HG02610 (cell line): ENCODE measurements at regions not wholly inside any gene's neighbourhood (a gene's known extent, or its start where the extent isn't known, plus 50 kb on each side); places are given as distances from the start of the nearest gene placed in this dataset.

Experiments
- ATAC-seq: cut with Tn5 transposase; IDR thresholded peaks from one replicate; pipeline ENCODE4 v1.9.1; 2021; ENCODE audit warnings: mild to moderate bottlenecking, moderate library complexity; ENCODE audit not compliant: unreplicated experiment

- ATAC-seq = peak; percentile 37
Measured at GRCh38 chr6:157755746-157756411, 67.2 kb upstream of the SNX9 start.

GRCh38 chr6:157756708-157757429, 66.2 kb upstream of the SNX9 start:
- ATAC-seq = no peak

GRCh38 chr6:157757430-157758403, 65.3 kb upstream of the SNX9 start:
- no peak for ATAC-seq

GRCh38 chr6:157758516-157759023, 64.5 kb upstream of the SNX9 start:
- no peak for ATAC-seq

- ATAC-seq = no peak
Measured at GRCh38 chr6:157759028-157759427, 64.0 kb upstream of the SNX9 start.

GRCh38 chr6:157760137-157760536, 62.9 kb upstream of the SNX9 start:
- no peak for ATAC-seq

- peak; percentile 11 for ATAC-seq
Measured at GRCh38 chr6:157760589-157761330, 62.3 kb upstream of the SNX9 start.

GRCh38 chr6:157761331-157761921, 61.6 kb upstream of the SNX9 start:
- ATAC-seq = peak; percentile 53

GRCh38 chr6:157761926-157762325, 61.1 kb upstream of the SNX9 start:
- ATAC-seq = no peak

- ATAC-seq = no peak
Measured at GRCh38 chr6:157762636-157763035, 60.4 kb upstream of the SNX9 start.

GRCh38 chr6:157763129-157763903, 59.7 kb upstream of the SNX9 start:
- ATAC-seq = no peak

GRCh38 chr6:157763904-157764177, 59.2 kb upstream of the SNX9 start:
- ATAC-seq = peak; percentile 4

- ATAC-seq = peak; percentile 52
Measured at GRCh38 chr6:157764178-157765068, 58.6 kb upstream of the SNX9 start.

GRCh38 chr6:157766901-157767774, 55.9 kb upstream of the SNX9 start:
- ATAC-seq = no peak

GRCh38 chr6:157767775-157768156, 55.3 kb upstream of the SNX9 start:
- no peak for ATAC-seq

- peak; percentile 19 for ATAC-seq
Measured at GRCh38 chr6:157768304-157768703, 54.7 kb upstream of the SNX9 start.

- peak; percentile 16 for ATAC-seq
Measured at GRCh38 chr6:157768863-157769551, 54.0 kb upstream of the SNX9 start.
